Brain microvascular endothelial cell (primary cell): ENCODE measurements at regions not wholly inside any gene's neighbourhood (a gene's known extent, or its start where the extent isn't known, plus 50 kb on each side); places are given as distances from the start of the nearest gene placed in this dataset.
A peak's percentile ranks its signal among the peaks of the same experiment; 100 is the strongest.

ENCODE experiments used
- DNase-seq: peaks from one replicate; pipeline ENCODE4 v3.0.0-alpha.2; 2020
- H3K27ac ChIP-seq: fragments of 250-450 bp; sonication (Bioruptor Pico); 2 replicates; pipeline ENCODE4 v1.5.1; 2020; ENCODE audit warnings: mild to moderate bottlenecking, moderate library complexity
- H3K27me3 ChIP-seq: fragments of 250-450 bp; sonication (Bioruptor Pico); replicated peaks from 2 replicates; pipeline ENCODE4 v1.5.1; 2020; ENCODE audit warnings: mild to moderate bottlenecking
- H3K36me3 ChIP-seq: fragments of 250-450 bp; sonication (Bioruptor Pico); replicated peaks from 2 replicates; pipeline ENCODE4 v1.5.1; 2020; ENCODE audit warnings: mild to moderate bottlenecking
- H3K4me3 ChIP-seq: 2 replicates; pipeline ENCODE4 v1.5.1; 2011; ENCODE audit warnings: low read depth, mild to moderate bottlenecking, control low read depth, low read length, moderate library complexity
- in situ Hi-C: cut with HindIII; loops from 2 replicates; pipeline ENCODE4 v1.10.0; 2017; ENCODE audit warnings: low sequenced_read_pairs, low pct_ligation_motif_present
- TF ChIP-seq, protein P1 (sequence below): IDR thresholded peaks from 2 replicates; pipeline ENCODE4 v1.5.1; 2011; ENCODE audit warnings: low read depth, mild to moderate bottlenecking, moderate library complexity, low read length, control low read depth, inconsistent platforms; ENCODE audit errors: missing control alignments

DNA sequence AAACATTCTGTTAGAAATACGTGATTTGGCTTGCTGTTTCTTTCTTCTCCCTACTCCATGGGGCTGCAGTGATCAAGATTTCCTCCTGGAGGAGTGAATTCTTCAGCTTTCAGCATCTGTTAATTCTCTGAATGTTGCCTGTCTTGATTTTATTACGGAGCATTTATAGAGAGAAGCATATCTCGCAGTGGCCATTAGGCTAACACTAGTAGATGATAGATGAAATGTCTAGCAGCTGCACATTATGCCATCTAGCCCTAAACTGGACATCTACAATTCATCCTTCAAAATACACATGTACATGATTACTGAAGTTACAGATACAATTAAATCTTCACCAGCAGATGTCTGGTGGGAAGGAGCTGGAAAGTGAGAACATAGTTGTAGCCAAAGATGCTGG lies 769.8 kb upstream of the NECTIN3 start:
- DNase-seq = no peak
- in situ Hi-C loops = no loop called here
- no peaks in the 10 kb centered on the region for H3K36me3 ChIP-seq
- H3K4me3 ChIP-seq = no peak overlapping the region
- H3K27ac ChIP-seq = no peak overlapping the region
- H3K27me3 ChIP-seq = no peaks in the 10 kb centered on the region
- TF ChIP-seq, protein P1, sequence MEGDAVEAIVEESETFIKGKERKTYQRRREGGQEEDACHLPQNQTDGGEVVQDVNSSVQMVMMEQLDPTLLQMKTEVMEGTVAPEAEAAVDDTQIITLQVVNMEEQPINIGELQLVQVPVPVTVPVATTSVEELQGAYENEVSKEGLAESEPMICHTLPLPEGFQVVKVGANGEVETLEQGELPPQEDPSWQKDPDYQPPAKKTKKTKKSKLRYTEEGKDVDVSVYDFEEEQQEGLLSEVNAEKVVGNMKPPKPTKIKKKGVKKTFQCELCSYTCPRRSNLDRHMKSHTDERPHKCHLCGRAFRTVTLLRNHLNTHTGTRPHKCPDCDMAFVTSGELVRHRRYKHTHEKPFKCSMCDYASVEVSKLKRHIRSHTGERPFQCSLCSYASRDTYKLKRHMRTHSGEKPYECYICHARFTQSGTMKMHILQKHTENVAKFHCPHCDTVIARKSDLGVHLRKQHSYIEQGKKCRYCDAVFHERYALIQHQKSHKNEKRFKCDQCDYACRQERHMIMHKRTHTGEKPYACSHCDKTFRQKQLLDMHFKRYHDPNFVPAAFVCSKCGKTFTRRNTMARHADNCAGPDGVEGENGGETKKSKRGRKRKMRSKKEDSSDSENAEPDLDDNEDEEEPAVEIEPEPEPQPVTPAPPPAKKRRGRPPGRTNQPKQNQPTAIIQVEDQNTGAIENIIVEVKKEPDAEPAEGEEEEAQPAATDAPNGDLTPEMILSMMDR = no peak

DNA sequence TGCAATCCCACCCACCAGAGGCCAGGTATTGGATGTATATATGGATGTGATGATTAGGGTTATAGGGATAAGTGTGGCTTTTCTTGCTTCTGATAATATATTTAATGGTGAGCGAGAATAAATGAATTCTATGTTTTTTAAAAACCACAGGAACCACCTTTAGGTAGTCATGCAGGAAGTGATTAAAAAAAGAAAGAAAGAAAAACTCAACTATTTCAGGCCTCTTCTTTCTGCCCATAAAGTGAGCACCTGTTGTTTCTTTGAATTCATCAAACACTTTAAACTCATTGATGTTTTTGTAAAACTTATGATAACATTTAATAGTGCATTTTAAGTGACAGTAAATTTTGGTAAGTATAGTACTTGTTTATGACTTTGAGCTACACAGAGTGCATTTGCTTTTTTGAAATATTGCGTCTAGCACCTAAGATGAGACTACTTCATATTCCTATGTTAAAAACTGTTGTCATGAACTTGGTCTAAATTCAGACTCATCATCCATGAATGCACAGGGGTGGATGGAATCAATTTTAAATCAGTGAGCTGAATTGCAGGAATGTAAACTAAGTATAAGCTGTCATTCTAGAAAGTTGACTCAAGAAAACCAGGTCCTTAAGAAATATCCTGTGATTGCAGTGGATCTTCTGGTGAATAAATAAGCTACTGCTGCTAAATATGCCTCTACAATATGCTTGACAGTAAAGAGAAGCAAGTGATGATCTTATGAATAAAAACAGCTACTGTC lies 764.4 kb upstream of the NECTIN3 start:
- DNase-seq = no peak
- no peak overlapping the region for H3K27ac ChIP-seq
- no peak overlapping the region for H3K4me3 ChIP-seq
- H3K27me3 ChIP-seq = no peaks in the 10 kb centered on the region
- H3K36me3 ChIP-seq = no peaks in the 10 kb centered on the region
- in situ Hi-C loops = no loop called here
- TF ChIP-seq, protein P1 = no peak

DNA sequence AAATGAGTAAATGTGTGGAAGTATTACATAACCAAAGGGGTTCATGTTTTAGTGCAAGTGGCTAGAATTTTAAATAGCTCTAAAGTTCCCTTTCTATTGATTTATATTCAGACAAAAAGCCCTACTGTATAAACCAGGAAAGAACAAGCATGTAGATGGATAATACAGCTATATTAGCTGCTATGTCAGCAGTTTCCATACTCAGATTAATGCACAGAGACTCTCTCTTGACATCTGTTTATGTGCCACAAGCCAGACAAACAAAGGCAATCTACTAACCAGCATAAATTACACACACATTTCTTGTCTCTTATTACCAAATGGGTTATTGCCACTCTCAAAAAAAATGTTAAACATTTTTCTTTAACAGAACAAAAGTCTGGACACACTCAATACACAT lies 760.1 kb upstream of the NECTIN3 start:
- Histone ChIP-seq H3K27me3 (no peaks in the 10 kb centered on the region), H3K4me3 (no peak overlapping the region), H3K27ac (no peak overlapping the region), H3K36me3 (no peaks in the 10 kb centered on the region)
- DNase-seq = no peak
- TF ChIP-seq, protein P1 = no peak
- in situ Hi-C loops = no loop called here

DNA sequence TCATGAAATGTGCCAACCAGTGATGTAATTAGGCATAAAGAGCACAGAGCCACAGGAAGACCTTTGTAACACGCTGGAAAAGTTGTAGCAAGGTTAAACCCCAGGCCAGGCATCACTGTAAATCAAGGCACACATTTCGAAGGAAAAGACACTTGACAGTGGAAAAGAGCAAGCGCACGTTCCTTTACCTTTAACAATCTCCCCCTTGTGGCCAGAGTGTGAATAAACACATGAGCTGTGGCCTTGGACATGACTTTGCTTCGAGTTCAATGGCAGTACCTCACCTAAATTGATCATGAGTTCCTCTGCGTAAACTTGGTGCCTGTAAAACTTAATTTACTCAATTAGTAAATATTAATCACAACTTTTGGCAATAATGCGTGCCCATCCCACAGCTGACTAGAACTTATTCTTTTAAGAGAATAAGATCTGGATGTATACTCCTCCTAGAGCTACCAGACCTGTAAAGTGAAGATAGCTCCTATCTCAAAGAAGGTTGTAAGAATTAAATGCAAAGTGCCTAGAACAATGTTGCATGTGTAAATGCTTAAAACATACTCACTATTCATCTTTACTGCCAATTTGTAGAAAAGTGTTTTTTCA lies 757.0 kb upstream of the NECTIN3 start:
- Histone ChIP-seq H3K27ac (no peak overlapping the region), H3K27me3 (no peaks in the 10 kb centered on the region), H3K4me3 (no peak overlapping the region), H3K36me3 (no peaks in the 10 kb centered on the region)
- in situ Hi-C loops = no loop called here
- DNase-seq = peak; percentile 63
- TF ChIP-seq, protein P1 = peak; percentile 81

DNA sequence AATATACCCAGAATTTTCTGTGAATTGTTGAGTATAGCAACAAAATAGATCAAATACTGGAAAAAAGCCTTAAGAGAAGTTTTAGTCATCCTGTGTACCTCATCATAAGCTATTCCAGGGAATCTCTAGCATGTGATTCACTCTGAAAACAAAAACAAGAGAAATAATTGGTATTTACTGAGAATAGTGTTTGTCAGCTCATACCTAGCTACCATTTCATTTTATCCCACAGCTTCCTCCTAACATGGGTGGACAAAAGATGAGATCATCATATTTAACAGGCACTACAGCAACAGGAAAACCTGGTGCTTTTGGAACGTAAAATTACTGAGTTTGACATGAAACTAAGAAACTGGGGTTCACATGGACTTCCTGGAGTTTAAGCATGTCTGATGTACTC lies 753.5 kb upstream of the NECTIN3 start:
- TF ChIP-seq, protein P1 = no peak
- Histone ChIP-seq H3K27ac (no peak overlapping the region), H3K4me3 (no peak overlapping the region), H3K36me3 (no peaks in the 10 kb centered on the region), H3K27me3 (no peaks in the 10 kb centered on the region)
- in situ Hi-C loops = no loop called here
- no peak for DNase-seq
